ENCODE measurements at regions not wholly inside any gene's neighbourhood (a gene's known extent, or its start where the extent isn't known, plus 50 kb on each side); places are given as distances from the start of the nearest gene placed in this dataset.

- H3K79me2 ChIP-seq (ENCODE audit: insufficient read depth, low read length): no peaks in the 10 kb centered on the region
- TF ChIP-seq CTCF (IDR thresholded peaks at IDR 0.05; ENCODE audit: extremely low read depth, low read depth, low read length): no peak
- no peak overlapping the region for H3K4me3 ChIP-seq (ENCODE audit: insufficient read depth, low read length)
- no peak for DNase-seq (ENCODE audit: insufficient read length, low spot score, missing footprints)
- no peak overlapping the region for H3K27ac ChIP-seq (ENCODE audit: low read depth, low read length)
- peaks cover 3% of the 10 kb centered on the region for H3K9me3 ChIP-seq (ENCODE audit: low read depth, low read length)
- H3K36me3 ChIP-seq (ENCODE audit: insufficient read depth, low read length): no peaks in the 10 kb centered on the region
- H4K20me1 ChIP-seq (ENCODE audit: insufficient read depth, low read length): no peaks in the 10 kb centered on the region
- H3K27me3 ChIP-seq (ENCODE audit: insufficient read depth, low read length): no peaks in the 10 kb centered on the region
- H2AFZ ChIP-seq (ENCODE audit: low read length): no peak overlapping the region
- H3K4me2 ChIP-seq (ENCODE audit: insufficient read depth, low read length): no peak overlapping the region
- no peaks in the 10 kb centered on the region for H3K4me1 ChIP-seq (ENCODE audit: insufficient read depth, low read length)
These were observed 224.7 kb upstream of the ADARB2 start for GRCh38 chr10:1961989-1962388.

DNA sequence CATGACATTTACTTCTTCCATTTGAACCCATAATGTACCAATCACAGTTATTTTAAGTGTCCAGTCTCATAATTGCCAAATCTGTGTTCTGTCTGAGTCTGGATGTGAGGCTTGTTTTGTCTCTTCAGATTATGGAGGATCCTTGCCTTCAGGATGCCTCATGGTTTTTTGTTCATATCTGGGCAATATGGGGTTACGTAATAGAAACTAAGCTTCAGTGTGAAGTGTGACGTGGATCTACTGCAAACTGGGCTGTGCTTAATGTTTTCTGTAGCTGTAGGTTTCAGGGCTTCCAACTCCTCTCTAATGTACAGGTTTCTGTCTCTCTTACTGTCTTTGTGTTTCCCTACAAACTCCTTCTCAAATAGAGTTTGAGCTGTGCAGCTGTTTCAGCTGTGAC, 223.7 kb upstream of the ADARB2 start:
- Histone ChIP-seq H4K20me1 (ENCODE audit: insufficient read depth, low read length) (no peaks in the 10 kb centered on the region), H3K79me2 (ENCODE audit: insufficient read depth, low read length) (no peaks in the 10 kb centered on the region), H3K9me3 (ENCODE audit: low read depth, low read length) (peaks cover 3% of the 10 kb centered on the region), H3K4me2 (ENCODE audit: insufficient read depth, low read length) (no peak overlapping the region), H3K4me1 (ENCODE audit: insufficient read depth, low read length) (no peaks in the 10 kb centered on the region), H3K27me3 (ENCODE audit: insufficient read depth, low read length) (no peaks in the 10 kb centered on the region), H3K36me3 (ENCODE audit: insufficient read depth, low read length) (no peaks in the 10 kb centered on the region), H3K4me3 (ENCODE audit: insufficient read depth, low read length) (no peak overlapping the region), H2AFZ (ENCODE audit: low read length) (no peak overlapping the region), H3K27ac (ENCODE audit: low read depth, low read length) (no peak overlapping the region)
- DNase-seq (ENCODE audit: insufficient read length, low spot score, missing footprints): no peak
- TF ChIP-seq CTCF (IDR thresholded peaks at IDR 0.05; ENCODE audit: extremely low read depth, low read depth, low read length): no peak

DNA sequence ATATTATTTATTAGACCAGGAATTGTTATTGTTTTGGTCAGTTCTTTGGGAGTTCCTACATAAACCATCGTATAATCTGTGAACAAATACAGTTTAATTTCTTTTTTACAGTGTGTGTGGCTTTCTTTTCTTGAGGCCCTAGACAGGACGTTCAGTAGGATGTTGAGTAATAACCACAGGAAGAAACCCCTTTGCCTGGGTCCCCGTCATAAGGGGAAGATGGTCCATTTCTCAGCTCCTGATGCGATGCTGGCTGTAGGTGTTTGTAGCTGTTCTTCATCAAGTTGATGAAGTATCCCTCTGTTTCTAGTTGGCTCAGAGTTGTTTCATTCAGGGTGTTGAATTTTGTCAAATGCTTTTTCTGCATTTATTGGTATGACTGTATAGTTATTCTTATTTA, 219.7 kb upstream of the ADARB2 start:
- no peak for DNase-seq (ENCODE audit: insufficient read length, low spot score, missing footprints)
- H3K27ac ChIP-seq (ENCODE audit: low read depth, low read length): no peak overlapping the region
- TF ChIP-seq CTCF (IDR thresholded peaks at IDR 0.05; ENCODE audit: extremely low read depth, low read depth, low read length): no peak

DNA sequence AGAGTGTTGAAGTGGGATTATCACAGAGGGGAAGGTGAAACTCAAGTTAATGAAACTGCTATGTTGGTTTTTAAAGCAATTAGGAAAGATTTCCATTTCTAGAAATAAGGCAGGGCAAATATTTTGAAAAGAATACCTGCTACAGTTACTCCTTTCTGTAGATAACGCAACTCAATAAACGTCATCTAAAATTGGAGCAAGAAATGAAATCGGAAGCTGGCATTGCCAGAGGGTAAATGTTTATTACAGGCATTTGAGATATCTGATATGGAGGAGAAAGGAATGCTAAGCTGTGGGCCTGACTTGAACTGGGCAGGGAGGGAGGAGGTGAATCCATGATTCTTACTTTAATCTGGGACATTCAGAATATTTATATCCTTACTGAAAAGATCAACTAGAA, 217.0 kb upstream of the ADARB2 start:
- no peak for TF ChIP-seq CTCF (IDR thresholded peaks at IDR 0.05; ENCODE audit: extremely low read depth, low read depth, low read length)
- no peak overlapping the region for H3K27ac ChIP-seq (ENCODE audit: low read depth, low read length)
- no peak overlapping the region for H3K4me3 ChIP-seq (ENCODE audit: insufficient read depth, low read length)
- H4K20me1 ChIP-seq (ENCODE audit: insufficient read depth, low read length): no peaks in the 10 kb centered on the region
- no peaks in the 10 kb centered on the region for H3K4me1 ChIP-seq (ENCODE audit: insufficient read depth, low read length)
- no peaks in the 10 kb centered on the region for H3K27me3 ChIP-seq (ENCODE audit: insufficient read depth, low read length)
- no peak overlapping the region for H2AFZ ChIP-seq (ENCODE audit: low read length)
- no peak for DNase-seq (ENCODE audit: insufficient read length, low spot score, missing footprints)
- H3K79me2 ChIP-seq (ENCODE audit: insufficient read depth, low read length): no peaks in the 10 kb centered on the region
- H3K9me3 ChIP-seq (ENCODE audit: low read depth, low read length): no peaks in the 10 kb centered on the region
- no peaks in the 10 kb centered on the region for H3K36me3 ChIP-seq (ENCODE audit: insufficient read depth, low read length)
- no peak overlapping the region for H3K4me2 ChIP-seq (ENCODE audit: insufficient read depth, low read length)

More for the DNA sequence above, 219.7 kb upstream of the ADARB2 start:
- peaks cover 3% of the 10 kb centered on the region for H3K9me3 ChIP-seq (ENCODE audit: low read depth, low read length)
- no peaks in the 10 kb centered on the region for H3K79me2 ChIP-seq (ENCODE audit: insufficient read depth, low read length)
- no peaks in the 10 kb centered on the region for H3K4me1 ChIP-seq (ENCODE audit: insufficient read depth, low read length)
- no peaks in the 10 kb centered on the region for H3K27me3 ChIP-seq (ENCODE audit: insufficient read depth, low read length)
- no peak overlapping the region for H3K4me2 ChIP-seq (ENCODE audit: insufficient read depth, low read length)
- no peaks in the 10 kb centered on the region for H3K36me3 ChIP-seq (ENCODE audit: insufficient read depth, low read length)
- H2AFZ ChIP-seq (ENCODE audit: low read length): no peak overlapping the region
- no peak overlapping the region for H3K4me3 ChIP-seq (ENCODE audit: insufficient read depth, low read length)
- no peaks in the 10 kb centered on the region for H4K20me1 ChIP-seq (ENCODE audit: insufficient read depth, low read length)

All from osteoblast (primary cell).